ENCODE measurements at regions not wholly inside any gene's neighbourhood (a gene's known extent, or its start where the extent isn't known, plus 50 kb on each side); places are given as distances from the start of the nearest gene placed in this dataset.

DNA sequence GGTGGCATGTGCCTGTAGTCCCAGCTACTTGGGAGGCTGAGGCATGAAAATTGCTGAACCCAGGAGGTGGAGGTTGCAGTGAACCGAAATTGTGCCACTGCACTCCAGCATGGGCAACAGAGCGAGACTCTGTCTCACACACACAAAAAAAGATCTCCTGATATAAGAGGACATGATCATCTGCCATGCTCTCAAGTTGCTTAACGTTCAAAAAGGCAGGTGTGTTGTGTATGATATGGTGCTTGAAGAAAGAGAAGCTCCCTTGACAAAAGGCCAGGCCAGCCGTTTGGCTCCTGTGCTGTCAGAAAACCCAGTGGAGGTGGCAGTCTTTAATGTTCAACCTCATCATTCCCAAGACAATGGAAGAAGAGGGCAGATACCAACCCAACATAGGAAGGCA lies 117.3 kb upstream of the PLET1 start:
- CTCF ChIA-PET (ENCODE audit: partially characterized antibody): interaction anchor here (0.6 kb wide), 1 partner anchor 280 kb away, joined by 3 read pairs; no protein-coding TSS in a partner anchor
- FAIRE-seq: no peak
- no peaks in the 10 kb centered on the region for H3K27me3 ChIP-seq (replicated peaks in 1 of 4; ENCODE audit: control insufficient read depth in 3 of 4, extremely low read depth in 1 of 4, insufficient read depth in 3 of 4, low read length in 3 of 4)
- no peaks in the 10 kb centered on the region for H3K79me1 ChIP-seq (ENCODE audit: low read depth, low read length)
- no peak overlapping the region for H4K91ac ChIP-seq (replicated peaks; ENCODE audit: insufficient read length, low read length)
- H2BK20ac ChIP-seq (ENCODE audit: low read length): no peak overlapping the region
- H2AFZ ChIP-seq (ENCODE audit: low read length): no peak overlapping the region
- no peaks in the 10 kb centered on the region for H3K9me3 ChIP-seq (ENCODE audit: insufficient read depth in 2 of 2, low read depth in 1 of 2, low read length in 1 of 2)
- no peaks in the 10 kb centered on the region for H3K79me2 ChIP-seq (ENCODE audit: control insufficient read depth in 1 of 2, insufficient read depth in 2 of 2, low read length in 2 of 2)
- H3K36me3 ChIP-seq (ENCODE audit: control insufficient read depth in 2 of 4, insufficient read depth in 4 of 4, low read length in 3 of 4): no peaks in the 10 kb centered on the region
- H2BK15ac ChIP-seq (ENCODE audit: low read length): no peak overlapping the region
- no peak overlapping the region for H3K4me2 ChIP-seq (ENCODE audit: insufficient read depth in 1 of 2, low read depth in 2 of 2, low read length in 2 of 2)
- no peak overlapping the region for H3K4me3 ChIP-seq (ENCODE audit: extremely low read depth in 1 of 4, insufficient read depth in 2 of 4, low read depth in 3 of 4, low read length in 4 of 4)
- TF ChIP-seq TEAD4 (IDR thresholded peaks at IDR 0.05; ENCODE audit: low read depth, low read length) (no peak), POLR2A (IDR thresholded peaks at IDR 0.05; ENCODE audit: control extremely low read depth in 1 of 2, low read depth in 2 of 2, low read length in 2 of 2) (no peak), CBX8 (IDR thresholded peaks at IDR 0.05; ENCODE audit: borderline replicate concordance, low read depth, low read length) (no peak), RXRA (IDR thresholded peaks at IDR 0.05; ENCODE audit: insufficient read depth, low read depth, low read length) (no peak), RFX5 (IDR thresholded peaks at IDR 0.05; ENCODE audit: borderline replicate concordance, low read depth, low read length) (no peak), TAF1 (IDR thresholded peaks at IDR 0.05; ENCODE audit: low read depth, low read length) (no peak), JUND (IDR thresholded peaks at IDR 0.05; ENCODE audit: low read length) (no peak), TCF12 (IDR thresholded peaks at IDR 0.05; ENCODE audit: low read depth, low read length) (no peak), FOSL1 (IDR thresholded peaks at IDR 0.05; ENCODE audit: insufficient read depth, low read depth, low read length) (no peak), GABPA (IDR thresholded peaks at IDR 0.05; ENCODE audit: borderline replicate concordance, insufficient read depth, low read length) (no peak)
- TF ChIP-seq, protein P1, sequence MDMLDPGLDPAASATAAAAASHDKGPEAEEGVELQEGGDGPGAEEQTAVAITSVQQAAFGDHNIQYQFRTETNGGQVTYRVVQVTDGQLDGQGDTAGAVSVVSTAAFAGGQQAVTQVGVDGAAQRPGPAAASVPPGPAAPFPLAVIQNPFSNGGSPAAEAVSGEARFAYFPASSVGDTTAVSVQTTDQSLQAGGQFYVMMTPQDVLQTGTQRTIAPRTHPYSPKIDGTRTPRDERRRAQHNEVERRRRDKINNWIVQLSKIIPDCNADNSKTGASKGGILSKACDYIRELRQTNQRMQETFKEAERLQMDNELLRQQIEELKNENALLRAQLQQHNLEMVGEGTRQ (IDR thresholded peaks at IDR 0.05; ENCODE audit: low read length): no peak
- no peak overlapping the region for H2AK5ac ChIP-seq (ENCODE audit: low read depth, low read length)
- no peak overlapping the region for H3K14ac ChIP-seq (ENCODE audit: insufficient read length)
- no peak overlapping the region for H3K18ac ChIP-seq (ENCODE audit: extremely low read depth, low read length)
- no peak for DNase-seq (ENCODE audit: low read depth in 1 of 2, low spot score in 2 of 2)
- 89% methylated on average over 4 of the region's 4 CpGs; no CpG with 5 or more reads in 1 of the 2 experiments for WGBS, 2 experiments (ENCODE audit: extremely low coverage in 1 of 2, insufficient coverage in 1 of 2, insufficient read length in 1 of 2, insufficient replicate concordance in 2 of 2, low coverage in 1 of 2, low lambda C conversion rate in 2 of 2, missing lambda C conversion rate in 1 of 2)
- POLR2A ChIA-PET (ENCODE audit: partially characterized antibody): no interaction called here
- no peak overlapping the region for H3K4ac ChIP-seq (replicated peaks; ENCODE audit: insufficient read length, low read depth, low read length)
- H3K4me1 ChIP-seq (replicated peaks in 1 of 4; ENCODE audit: control insufficient read depth in 3 of 4, insufficient read depth in 4 of 4, low read length in 3 of 4): peaks cover 0 to 3% (median 0%) of the 10 kb centered on the region in 4 experiments; a peak in 2 of 7 replicates
- no peak overlapping the region for H3K23ac ChIP-seq (ENCODE audit: insufficient read length)
- no peak overlapping the region for H2BK5ac ChIP-seq (ENCODE audit: low read depth, low read length)
- H3K9ac ChIP-seq (replicated peaks in 1 of 4; ENCODE audit: extremely low read depth in 1 of 4, low read depth in 3 of 4, low read length in 3 of 4): no peak overlapping the region
- H4K20me1 ChIP-seq (replicated peaks in 1 of 2; ENCODE audit: control insufficient read depth in 1 of 2, insufficient read depth in 2 of 2, low read length in 2 of 2): no peaks in the 10 kb centered on the region
- no peak overlapping the region for H4K5ac ChIP-seq (ENCODE audit: insufficient read length, low read depth, low read length)
- H2BK120ac ChIP-seq (replicated peaks; ENCODE audit: low read depth, low read length): no peak overlapping the region
- no peaks in the 10 kb centered on the region; the same call in 1 of the 2 replicates for H3K23me2 ChIP-seq (ENCODE audit: low read depth, low read length)
- H3K27ac ChIP-seq (ENCODE audit: low read depth, low read length): no peak overlapping the region
- H4K8ac ChIP-seq (ENCODE audit: extremely low read depth, insufficient read depth, low read length): no peak overlapping the region
- no peak overlapping the region for H2BK12ac ChIP-seq (ENCODE audit: low read depth, low read length)
- H3K56ac ChIP-seq (replicated peaks; ENCODE audit: insufficient read length, low read depth, low read length): no peak overlapping the region

Data from H1 (cell line).